Panc1 (cell line): ENCODE measurements at regions not wholly inside any gene's neighbourhood (a gene's known extent, or its start where the extent isn't known, plus 50 kb on each side); places are given as distances from the start of the nearest gene placed in this dataset.

Source experiments
- ATAC-seq: fragments of 200-7000 bp; cut with Tn5 transposase; 2 replicates; pipeline ENCODE4 v1.9.1; 2020; ENCODE audit warnings: mild to moderate bottlenecking, moderate library complexity
- BruUV-seq: library from RNA; stranded (reverse); fragments of 400-500 nt; replicated peaks from 2 replicates; lab custom pipeline; 2021; lab: Mats Ljungman, UMichigan
- CTCF ChIA-PET: fragments of 300-600 bp; sonication (Branson Sonifier 250); formaldehyde crosslinking; loops from one replicate; lab custom pipeline; 2022; ENCODE audit warnings: antibody characterized with exemption; lab: Charles Lee
- POLR2A ChIA-PET: fragments of 300-600 bp; sonication (Branson Sonifier 250); formaldehyde crosslinking; loops from one replicate; lab custom pipeline; 2022; ENCODE audit warnings: antibody characterized with exemption; lab: Charles Lee
- DNase-seq: peaks from one replicate; pipeline ENCODE4 v3.0.0-alpha.2; 2010; ENCODE audit warnings: low read depth, low spot score
- H3K27ac ChIP-seq: 2 replicates; pipeline ENCODE4 v1.5.1; 2011; ENCODE audit warnings: mild to moderate bottlenecking, low read length, inconsistent platforms
- H3K27me3 ChIP-seq: fragments of 200-500 bp; sonication (Bioruptor generic); 2 replicates; pipeline ENCODE4 v1.6.0; 2014; ENCODE audit warnings: low read length, inconsistent platforms; ENCODE audit not compliant: control insufficient read depth, insufficient read depth
- H3K36me3 ChIP-seq: fragments of 200-500 bp; sonication (Bioruptor generic); 2 replicates; pipeline ENCODE4 v1.5.1; 2014; ENCODE audit warnings: inconsistent platforms, mild to moderate bottlenecking, low read length, moderate library complexity; ENCODE audit not compliant: control insufficient read depth, insufficient read depth
- H3K4me1 ChIP-seq: 2 replicates; pipeline ENCODE4 v1.5.1; 2011; ENCODE audit warnings: inconsistent platforms, mild to moderate bottlenecking, low read length, moderate library complexity; ENCODE audit not compliant: control insufficient read depth, insufficient read depth
- H3K4me3 ChIP-seq, 2 experiments: 2 replicates each; pipeline ENCODE4 v1.5.1; 2011 to 2012; ENCODE audit warnings: low read depth in 2 of 2, low read length in 2 of 2, mild to moderate bottlenecking in 2 of 2, inconsistent platforms in 1 of 2, moderate library complexity in 1 of 2
- H3K9me3 ChIP-seq: fragments of 200-500 bp; sonication (Bioruptor generic); 2 replicates; pipeline ENCODE4 v1.5.1; 2014; ENCODE audit warnings: low read depth, mild to moderate bottlenecking, inconsistent platforms, low read length, moderate library complexity; ENCODE audit not compliant: control insufficient read depth, insufficient read depth
- CTCF ChIP-seq: fragments of 450-650 bp; IDR thresholded peaks from 2 replicates; pipeline ENCODE4 v1.5.1; 2017; ENCODE audit warnings: mild to moderate bottlenecking
- POLR2AphosphoS5 ChIP-seq: IDR thresholded peaks from 2 replicates; pipeline ENCODE4 v1.6.1; 2012; ENCODE audit warnings: mild to moderate bottlenecking, low read depth, low read length, moderate library complexity
- REST ChIP-seq, 2 experiments: IDR thresholded peaks; 2 replicates each; pipeline ENCODE4 v1.6.1; 2011 to 2012; ENCODE audit warnings: low read depth in 2 of 2, control low read depth in 1 of 2, low read length in 1 of 2, mild to moderate bottlenecking in 1 of 2, moderate library complexity in 1 of 2; ENCODE audit not compliant: insufficient read depth in 1 of 2
- SIN3A ChIP-seq: IDR thresholded peaks from 2 replicates; pipeline ENCODE4 v1.6.1; 2012; ENCODE audit warnings: low read depth, mild to moderate bottlenecking, low read length, moderate library complexity, borderline replicate concordance; ENCODE audit not compliant: insufficient read depth
- TCF7L2 ChIP-seq: IDR thresholded peaks from 2 replicates; pipeline ENCODE4 v1.6.1; 2011; ENCODE audit warnings: mild to moderate bottlenecking, low read depth, low read length, inconsistent platforms
- in situ Hi-C: cut with HindIII; loops from 2 replicates; pipeline ENCODE4 v1.10.0; 2016; ENCODE audit warnings: low sequenced_read_pairs, low pct_unique_long_range_greater_than_20kb
- intact Hi-C: fragments of 100-400 bp; cut with micrococcal nuclease; formaldehyde crosslinking; loops from one replicate; pipeline ENCODE4 v1.10.0; 2022; ENCODE audit not compliant: unreplicated experiment

- POLR2A ChIA-PET, result no interaction called here
- ATAC-seq, result no peak
- BruUV-seq, result no TSS peak
- H3K36me3 ChIP-seq, result no peaks in the 10 kb centered on the region
- CTCF ChIA-PET, result interaction anchor here (0.6 to 0.8 kb wide), 2 partner anchors 23 to 1336 kb away, joined by 3 to 5 read pairs; no protein-coding TSS in a partner anchor
- no peak for TF ChIP-seq POLR2AphosphoS5
- TF ChIP-seq CTCF, result no peak
- no peak for TF ChIP-seq TCF7L2
- no peak for TF ChIP-seq REST (IDR thresholded peaks at IDR 0.05; ENCODE audit: insufficient read depth in 1 of 2, low read depth in 2 of 2, low read length in 1 of 2)
- no peak for TF ChIP-seq SIN3A
- H3K27me3 ChIP-seq, result no peaks in the 10 kb centered on the region
- intact Hi-C loops, result no loop called here
- H3K9me3 ChIP-seq, result peaks cover 3% of the 10 kb centered on the region; the same call in 1 of the 2 replicates
- no peak overlapping the region for H3K4me3 ChIP-seq
- H3K27ac ChIP-seq, result no peak overlapping the region
- DNase-seq, result no peak
- in situ Hi-C loops, result no loop called here
- H3K4me1 ChIP-seq, result no peaks in the 10 kb centered on the region
Observed at GRCh38 chr10:64303566-64303965, 782.4 kb downstream of the REEP3 start.

DNA sequence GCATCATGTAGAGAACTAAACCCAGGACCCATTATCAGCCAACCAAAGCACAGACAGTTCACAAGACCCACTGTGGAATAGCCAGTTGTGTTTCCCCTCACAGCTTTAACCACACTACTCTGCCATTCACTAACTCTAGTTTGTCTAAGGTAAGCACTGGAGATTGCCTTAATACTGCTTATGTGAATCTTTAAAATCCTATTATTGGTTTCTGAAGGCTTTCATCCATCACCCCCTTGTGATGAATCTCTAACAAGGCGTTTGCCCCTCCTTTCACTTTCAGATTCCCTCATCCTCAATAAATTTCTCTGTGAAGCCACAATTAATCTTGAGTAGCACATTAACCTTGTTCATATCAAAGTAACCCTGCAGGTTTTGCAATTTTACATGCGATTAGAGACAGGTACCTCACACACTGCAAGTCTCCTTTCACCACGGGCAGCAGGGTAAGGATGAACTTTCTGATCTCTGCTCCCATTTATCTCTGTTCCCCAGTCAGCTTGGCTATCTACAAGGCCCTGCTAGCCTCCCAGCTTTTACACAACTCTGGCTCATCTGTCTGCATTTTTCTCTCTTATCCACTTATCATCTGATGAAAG lies 785.6 kb downstream of the REEP3 start:
- in situ Hi-C loops, result no loop called here
- Histone ChIP-seq H3K9me3 (no peaks in the 10 kb centered on the region), H3K27me3 (no peaks in the 10 kb centered on the region), H3K36me3 (no peaks in the 10 kb centered on the region), H3K27ac (no peak overlapping the region), H3K4me3 (no peak overlapping the region), H3K4me1 (no peaks in the 10 kb centered on the region)
- intact Hi-C loops, result no loop called here
- ATAC-seq (no peak), DNase-seq (no peak)
- POLR2A ChIA-PET, result no interaction called here
- BruUV-seq, result no TSS peak
- TF ChIP-seq POLR2AphosphoS5 (no peak), SIN3A (no peak), CTCF (no peak), REST (IDR thresholded peaks at IDR 0.05; ENCODE audit: insufficient read depth in 1 of 2, low read depth in 2 of 2, low read length in 1 of 2) (no peak), TCF7L2 (no peak)
- CTCF ChIA-PET, result no interaction called here
